GM18508 (cell line): ENCODE measurements at regions not wholly inside any gene's neighbourhood (a gene's known extent, or its start where the extent isn't known, plus 50 kb on each side); places are given as distances from the start of the nearest gene placed in this dataset.
"Not testable (repeated sequence)": the region's sequence is repeated elsewhere in the genome, so short reads cannot be mapped to it uniquely, and the experiment has no call there.

Experiments used
- ATAC-seq: cut with Tn5 transposase; IDR thresholded peaks from one replicate; pipeline ENCODE4 v1.9.1; 2021; ENCODE audit warnings: moderate number of reproducible peaks; ENCODE audit not compliant: insufficient read depth, unreplicated experiment

DNA sequence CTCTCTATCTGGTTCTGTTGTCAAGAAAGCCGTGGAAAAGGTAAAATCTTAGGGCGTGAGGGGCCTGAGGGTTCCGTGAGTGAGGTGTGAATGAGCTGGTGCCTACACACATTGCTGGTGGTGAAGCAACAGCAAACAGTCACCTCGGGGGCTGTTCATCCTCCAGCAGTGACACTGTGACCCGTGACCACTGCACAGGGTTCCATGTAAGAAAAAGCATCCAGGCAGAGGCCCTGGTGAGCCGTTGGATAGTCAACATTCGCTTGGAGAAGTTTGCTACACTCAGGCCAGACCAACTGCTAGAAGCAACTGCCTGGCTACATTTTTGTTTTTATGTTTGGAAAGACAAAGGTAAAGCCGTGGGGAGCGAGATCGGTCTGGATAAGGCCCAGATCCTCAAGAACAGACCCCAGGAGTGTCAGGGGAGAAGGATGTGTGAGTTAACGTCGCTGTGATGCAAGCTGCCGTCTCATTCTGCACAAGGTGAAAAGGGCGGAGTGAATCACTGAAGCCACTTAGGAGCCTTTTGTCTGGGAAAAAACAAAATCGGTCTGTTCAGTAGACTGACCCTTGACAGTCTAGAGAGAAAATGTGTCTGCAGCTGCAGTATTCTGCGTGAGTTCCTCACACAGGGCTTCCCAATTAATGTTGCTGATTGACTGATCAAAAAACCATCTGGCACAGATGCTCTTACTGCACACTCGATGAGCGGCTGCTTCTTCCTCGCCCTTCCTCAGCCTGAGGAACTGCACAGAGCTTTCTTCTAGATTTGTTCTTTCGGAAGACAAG lies 404.0 kb downstream of the SMOC2 start:
- no peak for ATAC-seq

DNA sequence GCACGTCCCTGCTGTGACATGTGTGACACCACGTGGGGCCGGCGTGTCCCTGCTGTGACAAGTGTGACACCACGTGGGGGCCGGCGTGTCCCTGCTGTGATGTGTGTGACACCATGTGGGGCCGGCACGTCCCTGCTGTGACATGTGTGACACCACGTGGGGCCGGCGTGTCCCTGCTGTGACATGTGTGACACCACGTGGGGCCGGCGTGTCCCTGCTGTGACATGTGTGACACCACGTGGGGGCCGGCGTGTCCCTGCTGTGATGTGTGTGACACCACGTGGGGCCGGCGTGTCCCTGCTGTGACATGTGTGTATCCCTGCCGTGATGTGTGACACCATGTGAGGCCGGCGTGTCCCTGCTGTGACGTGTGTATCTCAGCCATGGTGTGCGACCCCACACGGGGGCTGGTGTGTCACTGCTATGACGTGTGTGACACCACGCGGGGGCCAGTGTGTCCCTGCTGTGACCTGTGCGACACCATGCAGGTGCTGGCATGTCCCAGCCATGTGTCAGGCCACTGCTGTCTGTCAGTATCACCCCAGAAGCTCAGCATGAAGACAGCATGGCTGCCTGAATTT lies 401.7 kb downstream of the SMOC2 start:
- ATAC-seq: not testable (repeated sequence)

DNA sequence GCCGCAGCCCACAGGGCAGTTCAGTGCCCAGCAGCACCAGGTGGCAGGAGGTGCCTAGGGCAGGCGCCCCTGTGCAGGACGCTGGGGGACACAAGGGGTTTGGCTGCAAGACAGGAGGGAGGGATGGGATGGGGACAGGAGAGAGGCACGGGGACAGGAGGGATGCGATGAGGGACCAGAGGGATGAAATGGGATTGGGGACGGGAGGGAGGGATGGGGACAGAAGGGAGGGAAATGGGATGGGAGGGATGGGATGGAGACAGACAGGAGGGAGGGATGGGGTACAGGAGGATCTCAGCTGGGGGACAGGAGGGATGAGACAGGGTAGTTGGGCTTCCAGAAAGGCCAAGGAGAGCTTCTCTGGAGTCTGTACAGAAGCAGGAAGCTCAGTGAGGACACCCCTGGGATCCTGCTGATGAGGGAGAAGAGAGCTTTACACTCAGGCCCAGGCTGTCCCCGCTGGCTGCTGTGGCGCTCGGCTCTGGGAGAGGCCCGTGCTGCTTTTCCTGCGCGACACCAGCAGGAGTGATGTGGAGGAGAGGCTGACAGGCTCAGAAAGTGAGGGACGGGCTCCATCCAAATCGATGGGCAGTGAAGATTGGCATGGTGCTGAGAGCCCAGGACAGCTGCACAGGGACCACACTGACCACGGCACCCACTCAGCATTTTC lies 400.8 kb downstream of the SMOC2 start:
- no peak for ATAC-seq

DNA sequence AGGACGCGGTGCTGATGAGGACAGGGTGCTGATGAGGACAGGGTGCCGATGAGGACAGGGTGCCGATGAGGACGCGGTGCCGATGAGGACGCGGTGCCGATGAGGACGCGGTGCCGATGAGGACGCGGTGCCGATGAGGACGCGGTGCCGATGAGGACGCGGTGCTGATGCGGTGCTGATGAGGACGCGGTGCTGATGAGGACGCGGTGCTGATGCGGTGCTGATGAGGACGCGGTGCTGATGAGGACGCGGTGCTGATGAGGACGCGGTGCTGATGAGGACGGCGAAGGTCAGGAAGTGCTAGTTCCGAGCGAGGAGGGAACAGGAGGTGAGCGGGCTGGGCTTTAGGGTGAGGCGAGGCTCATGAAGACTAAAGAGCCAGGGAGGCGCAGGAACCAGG lies 399.9 kb downstream of the SMOC2 start:
- not testable (repeated sequence) for ATAC-seq

DNA sequence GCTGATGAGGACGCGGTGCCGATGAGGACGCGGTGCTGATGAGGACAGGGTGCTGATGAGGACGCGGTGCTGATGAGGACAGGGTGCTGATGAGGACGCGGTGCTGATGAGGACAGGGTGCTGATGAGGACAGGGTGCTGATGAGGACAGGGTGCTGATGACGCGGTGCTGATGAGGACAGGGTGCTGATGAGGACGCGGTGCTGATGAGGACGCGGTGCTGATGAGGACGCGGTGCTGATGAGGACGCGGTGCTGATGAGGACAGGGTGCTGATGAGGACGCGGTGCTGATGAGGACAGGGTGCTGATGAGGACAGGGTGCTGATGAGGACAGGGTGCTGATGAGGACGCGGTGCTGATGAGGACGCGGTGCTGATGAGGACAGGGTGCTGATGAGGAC lies 399.3 kb downstream of the SMOC2 start:
- ATAC-seq: not testable (repeated sequence)

DNA sequence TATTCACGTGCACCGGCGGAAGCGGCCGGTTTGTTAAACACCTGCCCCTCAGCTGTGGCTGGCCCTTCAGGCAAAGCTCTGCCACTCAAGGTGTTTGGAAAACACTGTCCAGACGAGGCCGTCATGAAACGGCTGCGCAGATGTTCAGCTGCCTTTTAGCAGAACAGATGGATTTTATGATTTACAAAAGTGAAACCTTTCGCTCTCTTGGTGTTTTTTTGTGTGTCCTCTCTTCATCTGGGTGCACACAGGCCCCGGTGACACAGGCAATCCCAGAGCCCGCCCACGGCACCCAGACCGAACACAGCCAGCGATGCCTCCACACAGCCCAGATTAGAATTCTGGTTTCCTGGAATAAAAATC lies 397.0 kb downstream of the SMOC2 start:
- no peak for ATAC-seq

DNA sequence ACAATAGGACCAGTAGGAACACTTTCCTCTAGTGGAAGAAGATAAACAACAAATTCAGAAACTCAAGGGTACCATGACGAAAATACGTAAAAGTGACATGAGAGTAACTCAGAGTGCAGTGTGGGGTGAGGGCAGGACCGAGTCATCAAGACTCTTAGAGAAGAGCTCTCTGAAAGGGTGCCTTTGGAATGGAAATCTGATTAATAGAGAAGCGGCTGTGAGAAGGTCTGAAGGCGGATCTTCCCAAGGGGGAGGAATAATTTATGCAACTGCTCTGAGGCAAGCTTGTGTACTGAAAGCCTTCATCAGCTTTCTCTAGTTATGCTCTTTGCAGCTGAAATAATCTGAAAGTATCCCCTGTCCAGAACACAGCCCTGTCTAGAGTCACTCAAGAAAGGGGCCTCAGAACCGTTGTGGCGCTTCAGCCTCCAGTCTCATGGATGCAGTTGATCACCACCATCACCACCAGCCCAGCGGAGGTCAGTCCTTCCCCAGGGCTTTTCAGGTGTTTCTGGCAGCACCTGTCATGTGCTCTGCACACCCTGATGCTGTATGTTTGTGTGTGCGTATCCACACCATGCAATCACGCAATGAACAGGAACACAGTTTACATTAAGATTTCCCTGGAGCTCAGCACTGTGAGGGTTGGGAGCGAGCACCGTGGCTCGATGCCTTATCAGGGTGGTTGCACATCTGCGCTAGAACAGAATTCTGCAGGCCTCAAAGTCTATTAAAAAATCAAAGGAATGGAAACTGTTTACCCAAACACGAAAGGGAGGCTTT lies 396.5 kb downstream of the SMOC2 start:
- no peak for ATAC-seq

DNA sequence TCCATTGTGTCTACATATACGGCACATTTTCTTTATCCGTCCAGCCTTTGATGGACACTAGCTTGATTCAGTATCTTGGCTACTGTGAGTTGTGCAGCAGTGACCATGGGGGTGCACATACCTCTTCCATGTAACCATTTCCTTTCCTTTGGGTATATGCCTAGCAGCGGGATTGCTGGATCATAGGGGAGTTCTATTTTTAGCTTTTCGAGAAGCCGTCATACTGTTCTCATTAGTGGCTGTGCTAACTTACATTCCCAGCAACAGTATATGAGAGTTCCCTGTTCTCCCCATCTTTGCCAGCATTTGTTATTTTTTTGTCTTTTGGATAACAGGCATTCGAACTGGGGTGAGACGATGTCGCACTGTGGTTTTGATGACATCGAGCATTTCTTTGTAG lies 395.0 kb downstream of the SMOC2 start:
- no peak for ATAC-seq

DNA sequence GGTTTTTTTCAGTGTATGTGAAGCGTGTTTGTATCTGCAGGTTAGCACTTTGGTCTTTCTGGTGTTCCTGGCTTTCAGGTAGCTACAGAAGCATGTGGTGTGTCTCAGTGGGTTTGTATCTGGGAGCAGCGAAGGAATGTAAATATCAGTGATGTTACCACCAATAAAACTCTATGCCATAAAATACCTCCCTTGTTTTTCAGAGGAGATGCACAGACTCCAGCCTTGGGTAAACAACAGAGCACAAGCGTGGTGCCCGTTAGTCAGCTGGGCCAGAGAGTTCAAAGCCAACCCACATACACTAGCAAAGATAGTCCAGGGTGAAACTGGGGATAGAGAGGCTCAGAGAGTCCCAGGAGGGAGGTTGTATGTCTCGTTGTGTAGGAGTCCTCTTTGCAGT lies 393.8 kb downstream of the SMOC2 start:
- no peak for ATAC-seq

DNA sequence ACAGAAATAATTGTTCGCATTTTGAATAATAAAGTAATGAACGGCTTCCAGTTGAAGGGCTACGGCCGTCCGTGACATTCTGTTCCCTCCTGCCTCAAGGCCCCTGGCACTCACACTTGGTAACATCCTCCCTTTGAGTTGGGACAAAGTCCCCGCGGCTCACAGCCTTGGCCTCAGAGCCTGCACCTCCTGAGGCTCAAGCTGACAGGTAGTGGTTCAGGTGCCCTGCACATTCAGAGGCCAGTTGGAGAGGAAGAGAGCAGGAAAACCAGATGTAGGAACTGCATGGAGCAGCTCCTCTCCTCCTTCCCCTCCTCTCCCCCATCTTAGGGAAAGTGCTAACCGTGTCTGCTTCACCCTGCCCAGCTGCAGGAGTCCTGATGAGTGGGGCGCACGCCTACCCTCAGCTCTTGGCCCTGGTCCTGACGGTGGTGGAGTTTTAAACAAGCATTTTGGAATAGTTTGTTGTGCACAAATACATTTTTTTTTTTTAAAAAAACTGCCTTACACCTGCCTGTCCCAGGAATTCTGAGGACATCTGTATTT lies 393.1 kb downstream of the SMOC2 start:
- no peak for ATAC-seq

DNA sequence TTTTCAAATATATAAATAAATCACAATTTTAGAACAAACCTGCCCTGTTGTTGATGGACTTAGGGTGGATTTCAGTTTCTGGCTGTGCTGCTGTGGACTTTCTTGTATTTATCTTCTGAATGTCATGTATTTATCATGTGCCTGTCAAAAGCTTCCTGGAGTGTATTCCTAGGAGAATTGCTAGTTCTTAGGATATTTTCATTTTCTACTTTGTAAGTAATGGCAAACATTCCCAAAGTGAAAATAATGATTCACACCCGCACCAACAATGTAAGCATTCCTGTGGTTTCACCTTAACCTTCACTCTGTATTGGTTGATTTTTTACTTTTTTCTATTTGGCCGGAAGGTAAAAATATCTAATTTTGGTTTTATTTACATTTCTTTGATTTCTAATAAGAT lies 387.8 kb downstream of the SMOC2 start:
- no peak for ATAC-seq

DNA sequence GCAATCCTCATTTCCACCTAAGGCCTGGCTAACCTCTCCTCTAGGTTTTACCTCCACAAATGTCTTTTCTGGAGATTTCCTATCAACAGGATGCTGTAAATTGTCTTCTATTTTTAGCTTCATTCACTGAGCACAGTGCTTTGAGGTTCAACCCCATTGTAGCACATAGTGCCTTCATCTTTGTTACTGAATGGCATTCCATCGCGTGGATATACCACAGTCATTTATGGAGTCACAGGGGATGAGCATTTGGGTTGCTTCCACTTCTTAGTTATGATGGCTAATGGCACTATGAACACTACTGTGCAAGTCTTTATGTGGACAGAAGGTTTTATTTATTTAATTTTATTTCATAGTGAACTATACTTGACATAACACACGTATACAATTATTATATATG lies 387.1 kb downstream of the SMOC2 start:
- no peak for ATAC-seq

DNA sequence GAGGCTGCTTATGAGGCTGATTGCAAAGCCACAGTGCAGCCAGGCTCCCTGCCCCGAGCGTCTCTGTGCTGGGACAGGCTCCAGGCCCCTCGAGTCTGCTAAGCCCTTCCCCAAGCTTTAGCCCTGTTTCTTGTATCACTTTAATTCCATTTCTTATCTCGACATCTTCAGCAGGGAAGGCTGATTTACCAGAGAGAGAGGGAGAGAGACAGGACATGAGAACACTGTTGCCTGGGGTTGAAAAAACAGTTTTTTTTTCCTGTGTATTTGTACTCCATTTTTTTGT lies 386.5 kb downstream of the SMOC2 start:
- no peak for ATAC-seq

DNA sequence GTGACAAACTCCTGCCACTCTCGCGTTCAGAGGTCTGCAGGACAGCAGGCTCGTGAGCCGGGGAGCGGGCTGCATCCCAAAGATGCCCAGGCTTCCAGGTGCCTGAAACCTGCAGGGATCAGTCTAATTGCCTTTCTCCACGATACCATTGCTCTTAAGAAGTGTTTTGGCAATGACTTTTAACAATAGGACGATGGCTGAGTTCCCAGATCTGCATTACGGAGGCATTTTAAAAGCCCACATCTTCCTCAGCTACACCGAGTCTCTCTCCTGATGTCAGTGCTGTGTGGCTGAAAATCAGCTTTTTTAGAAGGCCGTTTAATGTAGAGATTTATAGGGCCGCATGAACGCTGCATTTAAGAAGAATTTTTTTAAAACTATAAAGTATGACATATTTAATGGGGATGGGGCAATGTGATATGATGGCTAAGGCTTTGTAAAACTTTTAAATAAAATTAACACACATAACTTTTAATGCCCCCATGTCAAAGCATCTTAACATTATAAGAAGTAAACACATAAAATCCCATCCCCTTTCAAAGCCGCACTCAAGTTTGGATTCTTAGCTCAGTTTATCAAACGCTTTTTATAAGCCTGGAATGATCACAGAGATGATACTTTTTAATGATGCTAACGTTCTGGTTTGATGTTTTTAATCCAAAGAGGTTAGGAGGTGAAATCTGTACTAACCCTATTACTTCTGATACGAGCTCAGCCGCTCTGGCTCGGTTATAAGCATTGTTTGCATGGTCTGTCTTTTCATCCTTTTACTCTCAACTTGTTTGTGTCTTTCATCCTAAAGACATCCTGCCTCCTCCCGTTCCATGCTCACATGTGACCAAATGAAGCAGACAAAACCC lies 386.0 kb downstream of the SMOC2 start:
- ATAC-seq: no peak

DNA sequence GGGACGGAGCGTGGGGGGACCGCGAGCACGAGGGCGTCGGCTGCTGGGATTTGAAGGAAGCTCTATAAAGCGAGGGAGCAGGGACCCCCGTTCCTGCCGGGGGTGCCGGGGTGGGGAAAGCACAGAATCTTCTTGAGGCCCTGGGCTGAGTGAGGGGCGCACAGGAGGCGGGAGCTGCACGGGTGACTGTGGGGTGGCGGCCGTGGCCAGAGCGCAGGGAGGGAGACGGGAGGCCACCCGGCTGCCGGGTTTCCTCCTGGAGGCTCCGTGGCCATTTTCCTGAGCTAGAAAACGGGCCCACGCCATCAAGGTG lies 385.1 kb downstream of the SMOC2 start:
- no peak for ATAC-seq

DNA sequence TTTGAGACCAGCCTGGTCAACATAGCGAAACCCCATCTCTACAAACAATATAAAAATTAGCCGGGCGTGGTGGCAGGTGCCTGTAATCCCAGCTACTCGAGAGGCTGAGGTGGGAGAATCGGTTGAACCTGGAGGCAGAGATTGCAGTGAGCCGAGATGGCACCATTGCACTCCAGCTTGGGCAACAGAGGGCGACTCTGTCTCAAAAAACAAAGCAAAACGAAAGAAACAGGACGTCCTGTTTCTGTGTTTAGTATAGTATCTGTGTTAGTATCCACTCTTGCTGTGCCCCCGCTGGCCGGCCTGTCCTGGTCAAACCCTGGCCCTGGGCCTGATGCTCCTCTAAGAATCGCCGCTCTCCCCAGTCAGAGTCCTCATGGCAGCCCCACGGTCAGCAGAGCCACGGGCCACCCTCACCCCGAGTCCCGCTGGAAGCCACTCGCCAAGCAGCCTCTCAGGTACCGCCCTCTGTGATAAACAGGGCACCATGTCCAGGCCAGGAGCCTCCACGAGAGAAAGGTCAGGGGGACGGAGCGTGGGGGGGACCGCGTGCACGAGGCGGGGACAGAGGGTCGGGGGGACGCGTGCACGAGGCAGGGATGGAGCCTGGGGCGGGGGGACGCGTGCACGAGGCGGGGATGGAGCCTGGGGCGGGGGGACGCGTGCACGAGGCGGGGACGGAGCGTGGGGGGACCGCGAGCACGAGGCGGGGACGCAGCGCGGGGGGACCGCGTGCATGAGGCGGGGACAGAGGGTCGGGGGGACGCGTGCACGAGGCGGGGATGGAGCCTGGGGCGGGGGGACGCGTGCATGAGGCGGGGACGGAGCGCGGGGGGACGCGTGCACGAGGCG lies 384.5 kb downstream of the SMOC2 start:
- no peak for ATAC-seq

DNA sequence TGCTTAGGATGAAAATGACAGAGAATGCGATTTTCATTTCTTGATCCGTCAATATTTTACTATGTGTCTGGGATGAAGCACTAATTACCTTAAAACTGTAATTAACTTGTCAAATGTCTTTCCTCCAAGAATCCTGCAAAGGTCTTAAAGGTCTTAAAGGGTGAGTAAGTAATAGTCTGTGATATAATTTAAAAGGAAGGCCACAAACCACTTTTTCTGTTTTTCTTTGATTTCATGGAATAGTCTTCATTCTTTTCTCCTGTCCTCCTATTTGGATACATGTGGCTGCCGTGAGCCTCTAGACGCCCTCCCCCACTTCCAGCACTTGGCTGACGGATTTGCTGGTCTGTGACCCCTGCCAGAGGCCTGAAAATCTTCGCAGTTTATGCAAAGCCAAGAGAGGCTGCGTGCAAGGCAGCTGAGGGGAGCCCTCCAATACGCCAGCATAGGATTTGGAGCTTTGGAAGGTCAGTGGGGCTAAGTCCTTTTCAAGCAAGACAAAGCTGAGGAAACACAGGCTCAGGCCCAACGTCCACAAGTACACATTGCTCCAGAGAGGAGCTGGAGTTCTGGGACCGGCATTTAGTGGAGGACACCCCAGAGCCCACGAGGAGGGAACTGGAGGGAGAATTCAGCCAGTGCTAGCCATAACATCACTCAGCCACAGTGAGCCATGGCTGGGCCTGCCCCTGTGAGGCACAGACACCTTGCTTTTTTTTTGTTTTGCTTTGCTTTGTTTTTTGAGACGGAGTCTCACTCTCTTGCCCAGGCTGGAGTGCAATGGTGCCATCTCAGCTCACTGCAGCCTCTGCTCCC lies 382.6 kb downstream of the SMOC2 start:
- ATAC-seq: no peak

DNA sequence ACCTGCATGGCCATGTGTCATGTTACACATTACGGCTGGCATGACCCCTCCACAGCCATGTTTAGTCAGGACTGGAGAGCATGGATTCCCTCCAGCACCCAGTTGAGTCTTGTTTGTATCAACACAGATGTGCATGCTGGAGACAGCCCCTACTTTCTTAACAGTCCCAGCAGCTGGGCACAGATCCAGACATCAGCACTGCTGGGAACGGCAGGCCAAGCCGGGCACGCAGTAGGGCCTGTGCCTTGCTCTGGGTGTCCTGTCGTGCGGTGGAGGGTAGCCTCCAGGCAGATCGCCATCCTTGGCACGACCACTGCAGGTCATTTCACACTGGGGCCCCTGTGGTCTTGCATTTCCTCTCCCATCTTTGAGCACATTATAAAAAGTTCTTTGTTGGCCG lies 381.4 kb downstream of the SMOC2 start:
- no peak for ATAC-seq
